MCF 10A (cell line): ENCODE measurements at regions not wholly inside any gene's neighbourhood (a gene's known extent, or its start where the extent isn't known, plus 50 kb on each side); places are given as distances from the start of the nearest gene placed in this dataset.
A peak's percentile ranks its signal among the peaks of the same experiment; 100 is the strongest.

Source experiments
- BruUV-seq: library from RNA; stranded (reverse); fragments of 400-500 nt; replicated peaks from 2 replicates; lab custom pipeline; 2021; lab: Mats Ljungman, UMichigan
- CTCF ChIA-PET: fragments of 300-600 bp; sonication (Branson Sonifier 250); formaldehyde crosslinking; extraction: SDS; loops from one replicate; lab custom pipeline; 2021; ENCODE audit warnings: antibody characterized with exemption, inconsistent platforms; lab: Yijun Ruan, JAX
- POLR2A ChIA-PET: fragments of 300-600, 350-650 bp; sonication (Branson Sonifier 250); formaldehyde crosslinking; extraction: SDS; loops from one replicate; lab custom pipeline; 2020; ENCODE audit warnings: antibody characterized with exemption, inconsistent platforms; lab: Yijun Ruan, JAX
- DNase-seq: peaks from one replicate; pipeline ENCODE4 v3.0.0-alpha.2; 2018; ENCODE audit not compliant: unreplicated experiment
- H3K27ac Mint-ChIP-seq: one replicate; pipeline ENCODE4 v1.8.0; 2022; ENCODE audit warnings: mild to moderate bottlenecking, low read depth, mixed read lengths; ENCODE audit not compliant: unreplicated experiment
- H3K27me3 Mint-ChIP-seq: one replicate; pipeline ENCODE4 v1.8.0; 2022; ENCODE audit warnings: mixed read lengths; ENCODE audit not compliant: insufficient read depth, unreplicated experiment
- H3K36me3 Mint-ChIP-seq: one replicate; pipeline ENCODE4 v1.8.0; 2022; ENCODE audit warnings: mild to moderate bottlenecking, moderate library complexity, mixed read lengths; ENCODE audit not compliant: insufficient read depth, unreplicated experiment
- H3K4me1 Mint-ChIP-seq: one replicate; pipeline ENCODE4 v1.8.0; 2022; ENCODE audit warnings: mixed read lengths; ENCODE audit not compliant: insufficient read depth, unreplicated experiment
- H3K4me3 Mint-ChIP-seq: one replicate; pipeline ENCODE4 v1.8.0; 2022; ENCODE audit warnings: mild to moderate bottlenecking, moderate library complexity, mixed read lengths; ENCODE audit not compliant: unreplicated experiment
- H3K9me3 Mint-ChIP-seq: one replicate; pipeline ENCODE4 v1.8.0; 2022; ENCODE audit warnings: mixed read lengths; ENCODE audit not compliant: unreplicated experiment
- CTCF ChIP-seq: fragments of 200-600 bp; IDR thresholded peaks from one replicate; pipeline ENCODE4 v1.8.0; 2022; ENCODE audit warnings: antibody characterized with exemption, mild to moderate bottlenecking; ENCODE audit not compliant: unreplicated experiment
- intact Hi-C: fragments of 100-400 bp; cut with micrococcal nuclease; formaldehyde crosslinking; loops from 2 replicates; pipeline ENCODE4 v1.14.1; 2022

GRCh38 chr16:35525979-35526590 is 2066.7 kb downstream of the TP53TG3F start:
- POLR2A ChIA-PET = no interaction called here
- no TSS peak for BruUV-seq
- CTCF ChIA-PET = no interaction called here
- Mint-ChIP-seq H3K4me1 (no peaks in the 10 kb centered on the region), H3K27ac (no peak overlapping the region), H3K36me3 (no peaks in the 10 kb centered on the region), H3K4me3 (no peak overlapping the region), H3K9me3 (peaks cover 30% of the 10 kb centered on the region), H3K27me3 (no peaks in the 10 kb centered on the region)
- intact Hi-C loops = no loop called here
- DNase-seq = no peak
- TF ChIP-seq CTCF = no peak

GRCh38 chr16:35532576-35532975 is 2073.2 kb downstream of the TP53TG3F start:
- no peak overlapping the region for H3K27ac Mint-ChIP-seq
- no peaks in the 10 kb centered on the region for H3K27me3 Mint-ChIP-seq
- CTCF ChIA-PET = no interaction called here
- POLR2A ChIA-PET = no interaction called here
- DNase-seq = no peak
- peaks cover 14% of the 10 kb centered on the region for H3K9me3 Mint-ChIP-seq
- intact Hi-C loops = no loop called here
- no peaks in the 10 kb centered on the region for H3K36me3 Mint-ChIP-seq
- no peak for TF ChIP-seq CTCF
- BruUV-seq = no TSS peak
- no peaks in the 10 kb centered on the region for H3K4me1 Mint-ChIP-seq
- H3K4me3 Mint-ChIP-seq = no peak overlapping the region

GRCh38 chr16:35533683-35534082 is 2074.3 kb downstream of the TP53TG3F start:
- no peaks in the 10 kb centered on the region for H3K27me3 Mint-ChIP-seq
- H3K4me1 Mint-ChIP-seq = no peaks in the 10 kb centered on the region
- BruUV-seq = no TSS peak
- no peak overlapping the region for H3K27ac Mint-ChIP-seq
- no peaks in the 10 kb centered on the region for H3K36me3 Mint-ChIP-seq
- POLR2A ChIA-PET = no interaction called here
- peaks cover 11% of the 10 kb centered on the region for H3K9me3 Mint-ChIP-seq
- intact Hi-C loops = no loop called here
- peak; percentile 0 for DNase-seq
- no peak overlapping the region for H3K4me3 Mint-ChIP-seq
- CTCF ChIA-PET = no interaction called here
- no peak for TF ChIP-seq CTCF

- ChIA-PET CTCF (interaction anchor here (1.0 kb wide), 1 partner anchor 82 kb away, joined by 5 read pairs; no protein-coding TSS in a partner anchor), POLR2A (no interaction called here)
- intact Hi-C loops = no loop called here
- no peaks in the 10 kb centered on the region for H3K27me3 Mint-ChIP-seq
- no peak overlapping the region for H3K4me3 Mint-ChIP-seq
- TF ChIP-seq CTCF = no peak
- H3K36me3 Mint-ChIP-seq = no peaks in the 10 kb centered on the region
- no peaks in the 10 kb centered on the region for H3K4me1 Mint-ChIP-seq
- no TSS peak for BruUV-seq
- H3K9me3 Mint-ChIP-seq = peaks cover 7% of the 10 kb centered on the region
- no peak overlapping the region for H3K27ac Mint-ChIP-seq
- DNase-seq = no peak
Measured at GRCh38 chr16:35543486-35543885, 2084.1 kb downstream of the TP53TG3F start.
